H54 (cell line): ENCODE measurements at regions not wholly inside any gene's neighbourhood (a gene's known extent, or its start where the extent isn't known, plus 50 kb on each side); places are given as distances from the start of the nearest gene placed in this dataset.

Experiments used
- DNase-seq: peaks from one replicate; pipeline ENCODE4 v3.0.0; 2011; ENCODE audit warnings: low spot score, mixed read lengths; ENCODE audit not compliant: insufficient read length
- FAIRE-seq: peaks from 3 replicates; lab custom pipeline; 2011; peaks lifted over from hg19 to GRCh38; lab: Jason Lieb, UNC
- POLR2A ChIP-seq: IDR thresholded peaks from 2 replicates; pipeline ENCODE4 v1.6.1; 2011; ENCODE audit warnings: low read depth, mild to moderate bottlenecking, low read length

DNA sequence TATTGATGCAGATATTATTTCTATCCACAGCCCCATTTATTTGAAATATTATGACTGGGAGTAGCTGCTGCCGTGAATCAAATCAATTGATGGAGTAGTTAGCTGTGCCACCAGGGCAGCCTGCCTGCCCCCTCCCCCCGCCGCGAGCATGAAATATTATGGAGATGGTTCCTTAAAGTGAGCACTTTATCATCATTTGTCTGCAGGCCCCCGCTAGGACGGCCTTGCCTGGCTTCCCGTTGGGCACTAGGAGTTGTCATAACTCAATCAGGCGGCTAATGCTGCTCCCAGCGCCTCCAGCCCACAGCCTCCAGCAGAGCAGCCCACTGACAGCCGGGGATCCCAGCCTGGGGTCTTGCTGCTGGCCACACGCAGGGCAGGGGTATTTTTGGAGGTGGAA, 173.9 kb downstream of the SALL1 start:
- no peak for TF ChIP-seq POLR2A
- DNase-seq (no peak), FAIRE-seq (no peak)

DNA sequence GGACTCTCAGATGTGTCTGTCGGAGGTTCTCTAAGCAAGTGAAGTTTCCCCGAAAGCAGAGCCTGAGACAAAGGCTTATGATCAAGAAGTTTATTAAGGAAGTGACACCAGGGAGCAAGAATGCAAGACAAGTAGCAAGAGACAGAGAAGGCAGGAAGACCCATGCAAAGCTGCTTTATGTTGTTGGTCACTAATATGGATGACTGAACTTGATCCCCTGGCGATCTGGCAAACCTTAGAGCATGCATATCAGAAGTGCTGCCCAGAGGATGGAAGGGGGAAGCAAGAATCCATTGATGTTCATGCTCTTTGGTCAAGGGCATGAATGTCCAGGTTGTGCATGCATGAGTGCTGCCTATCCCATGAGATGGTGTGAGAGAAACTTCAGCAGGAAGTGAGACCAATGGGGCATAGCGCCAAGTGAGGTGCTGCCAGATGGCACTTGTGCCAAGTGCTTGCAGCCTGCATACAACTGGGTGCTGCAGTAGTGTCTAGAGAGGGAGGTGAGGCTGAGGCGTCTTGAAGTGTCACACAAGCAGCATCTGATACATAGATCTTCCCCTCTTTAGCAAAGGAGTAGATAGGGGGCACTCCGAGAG, 176.5 kb downstream of the SALL1 start:
- TF ChIP-seq POLR2A, result no peak
- DNase-seq (no peak), FAIRE-seq (no peak)

DNA sequence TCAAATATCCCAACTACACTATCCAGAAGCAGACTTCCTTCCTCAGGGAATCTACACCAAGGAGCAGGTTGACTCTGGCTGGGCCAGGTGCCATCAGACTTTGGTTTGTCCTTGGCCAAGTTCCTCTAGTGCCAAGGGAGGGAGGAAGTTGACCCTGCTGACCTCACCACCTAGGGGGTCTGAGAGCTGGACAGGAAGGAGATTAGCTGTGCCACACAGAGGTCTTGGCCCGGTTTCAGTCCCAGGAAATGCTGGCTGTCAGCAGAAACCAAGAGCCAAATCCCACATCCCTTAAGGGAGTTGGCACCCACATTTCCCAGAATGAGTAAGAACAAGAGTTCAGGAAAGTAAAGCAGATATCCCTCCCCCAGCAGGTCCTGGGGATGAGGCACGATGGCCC, 178.2 kb downstream of the SALL1 start:
- no peak for FAIRE-seq
- no peak for TF ChIP-seq POLR2A
- no peak for DNase-seq

DNA sequence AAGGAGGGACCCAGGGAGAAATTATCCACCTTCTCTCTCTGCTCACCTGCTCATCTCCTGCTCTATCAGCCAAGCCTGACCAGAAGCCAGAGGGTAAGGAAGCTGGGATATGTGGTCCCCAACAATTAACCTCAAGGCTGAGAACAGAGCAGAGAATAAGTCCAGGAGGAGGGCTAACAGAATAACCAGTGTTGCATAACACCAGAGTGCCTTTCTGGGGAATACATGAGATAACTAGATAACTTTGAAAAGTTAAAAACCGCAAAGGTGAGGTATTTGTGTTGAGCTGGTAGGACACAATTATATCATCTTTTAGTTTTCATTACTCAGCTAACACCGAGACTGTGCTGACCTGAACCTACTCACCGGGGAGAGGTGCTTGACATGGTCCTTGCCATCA, 180.8 kb downstream of the SALL1 start:
- DNase-seq (no peak), FAIRE-seq (no peak)
- no peak for TF ChIP-seq POLR2A

DNA sequence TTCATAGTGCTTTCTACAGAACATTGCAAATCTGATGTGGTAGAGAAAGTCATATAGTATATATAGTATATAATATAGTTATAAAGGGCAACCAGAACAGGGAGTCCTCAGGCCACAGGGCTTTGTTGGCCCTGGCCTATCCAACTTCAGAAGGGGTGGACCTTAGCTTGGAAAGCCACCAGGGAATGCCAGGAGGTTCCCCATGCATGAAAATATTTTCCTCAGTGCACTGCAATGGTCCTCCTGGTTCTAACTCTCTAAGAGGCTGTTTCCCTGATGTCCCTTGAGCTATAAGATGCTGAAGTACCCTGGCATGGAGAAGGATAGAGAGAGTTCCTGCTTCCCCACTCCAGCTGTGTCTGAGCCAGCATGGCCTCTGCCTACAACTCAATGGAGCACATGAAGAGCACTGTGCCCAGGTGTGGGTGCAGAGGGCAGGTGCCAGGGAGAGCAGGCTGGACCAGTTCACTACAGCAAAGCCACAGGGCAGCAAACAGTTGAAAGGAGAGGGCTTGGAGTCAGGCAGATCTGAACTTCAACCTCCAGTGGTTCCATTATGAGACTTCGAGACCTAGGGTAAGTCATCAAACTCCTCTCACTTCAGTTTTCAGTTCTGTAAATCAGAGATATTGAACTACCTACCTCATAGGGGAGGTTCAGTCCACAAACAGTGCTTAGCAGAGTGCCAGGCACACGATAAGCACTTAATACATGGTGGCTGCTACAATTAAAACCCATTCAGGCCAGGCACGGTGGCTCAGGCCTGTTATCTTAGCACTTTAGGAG, 183.1 kb downstream of the SALL1 start:
- DNase-seq, result no peak
- FAIRE-seq, result no peak
- TF ChIP-seq POLR2A, result no peak

DNA sequence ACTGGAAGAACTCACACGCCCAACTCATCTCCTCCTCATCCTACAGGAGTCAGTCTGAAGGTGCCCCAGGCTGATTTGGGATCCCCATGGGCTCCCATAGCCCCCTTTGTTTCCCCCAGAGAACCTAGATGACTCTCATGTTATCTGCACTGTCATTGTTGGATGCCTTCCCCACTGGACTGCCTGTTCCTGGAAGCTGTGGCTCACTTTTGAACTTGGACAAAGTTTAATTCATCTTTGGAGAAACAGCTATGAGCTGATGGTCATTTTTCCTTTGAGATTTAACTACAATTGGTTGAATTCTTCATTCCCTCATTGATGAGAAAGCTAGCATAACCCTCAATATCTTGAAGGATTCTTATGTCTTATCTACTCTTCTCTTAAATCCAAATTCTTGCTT, 186.6 kb downstream of the SALL1 start:
- TF ChIP-seq POLR2A, result no peak
- FAIRE-seq, result no peak
- DNase-seq, result no peak

DNA sequence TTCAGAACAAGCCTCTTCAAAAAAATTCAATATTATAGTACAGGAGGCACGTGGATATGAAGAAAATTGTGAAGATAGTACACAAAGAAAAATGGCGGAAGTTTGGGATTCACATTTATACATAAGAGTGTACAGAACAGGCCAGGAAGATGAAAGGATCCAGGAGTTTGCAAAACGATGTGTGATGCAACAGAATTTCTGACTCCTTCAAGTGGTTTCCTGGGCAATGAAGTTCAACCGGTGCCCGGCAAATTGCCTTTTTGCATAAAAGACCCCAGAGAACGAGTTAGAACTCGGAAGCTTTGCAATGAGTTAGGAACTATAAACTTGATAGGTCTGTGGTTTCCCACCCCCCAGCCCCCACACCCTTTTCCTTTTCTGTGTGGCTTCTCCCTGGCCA, 189.1 kb downstream of the SALL1 start:
- DNase-seq (no peak), FAIRE-seq (no peak)
- no peak for TF ChIP-seq POLR2A

DNA sequence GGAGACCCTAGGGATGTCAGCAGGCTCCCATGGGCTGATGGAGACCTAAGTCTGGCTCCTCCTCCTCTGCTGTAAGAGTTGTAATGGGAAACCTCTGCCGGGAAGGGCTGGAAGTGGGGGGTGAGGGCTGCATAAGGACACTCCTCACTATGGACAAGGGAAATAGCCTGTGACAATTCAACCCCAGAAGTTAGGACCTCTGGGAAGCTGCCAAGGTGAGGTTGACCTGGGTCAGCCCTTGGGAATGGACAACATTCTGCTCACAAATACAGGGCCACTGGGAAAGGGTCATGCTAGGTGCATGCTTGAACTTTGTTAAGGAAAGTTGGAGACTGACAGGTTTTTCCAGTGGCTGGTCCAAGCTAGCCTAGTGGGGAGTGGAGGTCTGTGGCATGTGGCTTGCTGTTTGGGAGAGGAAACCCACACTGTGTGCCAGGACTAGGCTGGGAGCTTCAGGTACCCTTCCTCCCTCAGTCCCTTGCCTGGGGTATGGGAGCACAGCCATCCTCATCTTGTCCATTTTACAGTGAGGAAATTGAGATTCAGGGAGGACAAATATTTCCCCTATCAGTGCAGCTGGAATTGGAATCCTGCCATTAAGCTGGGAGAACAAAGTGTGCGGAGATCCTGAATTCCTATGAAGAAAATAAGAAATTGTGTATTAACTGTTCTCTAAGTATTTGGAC, 190.4 kb downstream of the SALL1 start:
- no peak for TF ChIP-seq POLR2A
- FAIRE-seq, result no peak
- DNase-seq, result no peak

DNA sequence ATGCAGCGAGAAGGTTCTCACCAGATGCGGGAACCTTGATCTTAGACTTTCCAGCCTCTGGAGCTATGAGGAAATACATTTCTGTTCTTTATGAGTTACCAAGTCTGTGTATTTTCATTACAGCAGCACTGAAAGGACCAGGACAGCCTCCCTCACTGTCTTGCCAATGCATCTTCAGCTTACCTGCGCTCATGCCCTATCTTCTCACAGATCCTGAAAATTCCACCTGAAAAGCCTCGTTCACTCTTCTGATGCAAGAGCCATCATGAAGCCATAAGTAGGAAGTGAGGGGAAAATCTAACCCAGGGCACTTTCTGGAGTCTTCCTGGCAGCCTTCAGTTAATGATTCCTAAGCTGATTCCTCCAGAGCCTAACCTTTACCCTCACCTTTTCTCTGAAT, 194.0 kb downstream of the SALL1 start:
- DNase-seq (no peak), FAIRE-seq (no peak)
- no peak for TF ChIP-seq POLR2A

DNA sequence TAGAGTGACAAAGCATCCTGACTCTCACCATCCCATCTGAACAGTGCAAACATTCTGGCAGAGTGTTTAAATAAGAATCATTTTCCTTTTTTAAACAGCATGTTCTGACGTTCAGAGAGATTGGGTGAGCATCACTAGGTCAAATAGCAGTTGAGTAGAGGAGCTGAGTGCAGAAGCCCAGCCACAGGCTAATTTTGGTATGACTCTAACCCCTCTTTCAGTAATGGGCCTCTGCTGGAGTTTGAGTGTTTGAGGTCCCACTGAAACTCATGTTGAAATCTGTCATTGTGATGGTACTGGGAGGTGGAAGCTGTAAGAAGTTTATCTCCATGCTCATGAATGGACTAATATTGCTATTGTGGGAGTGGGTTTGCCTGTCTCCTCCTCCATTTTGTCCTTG, 194.4 kb downstream of the SALL1 start:
- DNase-seq (no peak), FAIRE-seq (no peak)
- TF ChIP-seq POLR2A, result no peak

DNA sequence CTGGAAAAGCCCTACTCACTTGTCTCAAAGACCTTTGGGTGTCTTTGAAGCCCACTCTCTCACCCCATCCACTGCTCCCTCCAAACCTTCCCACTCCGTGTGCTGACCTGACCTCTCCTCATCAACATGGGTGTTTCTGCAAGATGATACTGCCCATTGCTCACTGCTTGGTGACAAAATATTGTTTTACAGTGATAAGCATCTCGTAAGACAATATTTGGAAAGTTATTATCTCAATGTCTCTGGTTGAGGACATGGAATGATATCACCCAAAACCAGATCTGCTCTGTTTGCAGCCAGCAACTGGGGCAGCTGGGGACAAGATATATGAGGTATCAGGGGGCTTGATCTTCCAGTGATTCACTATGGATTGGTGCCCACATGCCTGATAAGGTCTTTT, 195.8 kb downstream of the SALL1 start:
- FAIRE-seq (no peak), DNase-seq (no peak)
- no peak for TF ChIP-seq POLR2A

DNA sequence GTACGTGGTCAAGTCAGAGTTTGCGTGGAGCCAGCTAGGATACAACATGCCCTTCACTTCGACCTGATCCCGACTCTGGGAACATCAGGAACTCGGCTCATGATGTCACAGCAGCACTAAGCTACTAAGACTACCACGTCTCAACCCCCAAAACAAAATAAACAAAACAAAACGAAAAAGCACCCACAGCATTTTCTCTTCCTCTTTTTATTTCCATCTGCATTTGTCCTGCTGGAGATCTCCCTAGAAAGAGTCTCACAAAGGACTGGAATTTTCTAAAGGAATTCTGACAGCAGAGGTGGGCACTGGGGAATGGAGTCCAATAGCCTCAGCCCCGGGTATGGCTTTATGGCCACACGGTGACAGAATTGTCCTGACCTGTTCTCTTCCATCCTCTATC, 196.6 kb downstream of the SALL1 start:
- no peak for TF ChIP-seq POLR2A
- no peak for FAIRE-seq
- DNase-seq, result no peak

DNA sequence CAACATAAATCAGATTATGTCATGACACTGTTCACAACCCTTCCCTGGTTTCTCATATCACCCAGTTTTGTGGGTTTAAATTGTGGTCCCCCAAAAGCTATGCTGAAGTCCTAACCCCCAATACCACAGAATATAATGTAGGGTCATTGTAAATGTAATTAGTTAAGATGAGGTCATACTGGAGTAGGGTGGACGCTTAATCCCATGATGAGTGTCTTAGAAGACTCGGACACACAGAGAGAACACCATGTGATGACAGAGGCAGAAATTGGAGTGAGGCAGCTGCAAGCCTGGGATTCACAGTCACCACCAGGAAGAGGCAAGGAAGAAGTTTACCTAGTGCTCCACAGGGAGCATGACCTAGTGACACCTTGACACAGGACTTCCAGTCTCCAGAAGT, 197.8 kb downstream of the SALL1 start:
- DNase-seq (no peak), FAIRE-seq (no peak)
- no peak for TF ChIP-seq POLR2A

DNA sequence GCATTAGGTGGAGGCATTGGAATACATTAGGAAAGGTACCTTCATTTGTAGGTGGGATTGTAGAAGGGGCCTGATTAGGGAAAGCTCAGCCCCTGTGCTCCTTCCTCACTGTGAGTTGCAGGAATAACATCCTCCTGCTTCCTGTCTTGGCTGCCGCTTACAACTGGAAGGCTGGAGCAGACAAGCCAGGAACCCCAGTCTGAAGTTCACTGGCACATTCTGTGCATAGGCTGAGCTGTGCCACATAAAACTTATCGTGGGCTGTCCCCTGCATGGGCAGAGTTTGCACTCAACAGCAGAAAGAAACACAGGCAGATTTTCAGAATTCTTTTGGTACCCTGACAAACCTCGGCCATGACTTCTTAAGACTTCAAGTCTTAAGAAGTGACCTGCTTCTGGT, 200.1 kb downstream of the SALL1 start:
- no peak for FAIRE-seq
- no peak for TF ChIP-seq POLR2A
- DNase-seq, result no peak
